Endodermal cell (in vitro differentiated cells): ENCODE measurements at regions not wholly inside any gene's neighbourhood (a gene's known extent, or its start where the extent isn't known, plus 50 kb on each side); places are given as distances from the start of the nearest gene placed in this dataset.

Experiments used
- DNase-seq: peaks from one replicate; pipeline ENCODE4 v3.0.0-alpha.2; 2017
- H3K27ac ChIP-seq: 2 replicates; pipeline ENCODE4 v1.5.1; 2013; ENCODE audit warnings: mild to moderate bottlenecking, low read depth, low read length, moderate library complexity
- H3K27me3 ChIP-seq: 2 replicates; pipeline ENCODE4 v1.6.1; 2013; ENCODE audit warnings: mild to moderate bottlenecking, low read length, moderate library complexity; ENCODE audit not compliant: insufficient read depth, control insufficient read depth, poor library complexity, severe bottlenecking
- H3K36me3 ChIP-seq: 2 replicates; pipeline ENCODE4 v1.7.0; 2013; ENCODE audit warnings: mild to moderate bottlenecking, low read length, moderate library complexity; ENCODE audit not compliant: control insufficient read depth, insufficient read depth
- H3K4me1 ChIP-seq: one replicate; pipeline ENCODE4 v1.7.0; 2013; ENCODE audit warnings: low read length; ENCODE audit not compliant: control insufficient read depth, insufficient read depth
- H3K4me3 ChIP-seq: 2 replicates; pipeline ENCODE4 v1.5.1; 2013; ENCODE audit warnings: mild to moderate bottlenecking, low read length, moderate library complexity
- H3K9ac ChIP-seq: 2 replicates; pipeline ENCODE4 v1.6.1; 2013; ENCODE audit warnings: mild to moderate bottlenecking, low read length, moderate library complexity; ENCODE audit not compliant: poor library complexity, severe bottlenecking; ENCODE audit errors: extremely low read depth
- H3K9me3 ChIP-seq: 2 replicates; pipeline ENCODE4 v1.6.1; 2013; ENCODE audit warnings: mild to moderate bottlenecking, low read length, moderate library complexity; ENCODE audit not compliant: control insufficient read depth
- H3K27ac Mint-ChIP-seq: 2 replicates; pipeline ENCODE4 v1.8.0; 2020; ENCODE audit warnings: mixed read lengths
- H3K27me3 Mint-ChIP-seq: 2 replicates; pipeline ENCODE4 v1.8.0; 2021; ENCODE audit warnings: mild to moderate bottlenecking, mixed read lengths; ENCODE audit not compliant: insufficient read depth
- H3K36me3 Mint-ChIP-seq: 2 replicates; pipeline ENCODE4 v1.8.0; 2020; ENCODE audit warnings: low read depth, mixed read lengths
- H3K4me1 Mint-ChIP-seq: 2 replicates; pipeline ENCODE4 v1.8.0; 2020; ENCODE audit warnings: mixed read lengths
- H3K4me3 Mint-ChIP-seq: 2 replicates; pipeline ENCODE4 v1.8.0; 2020; ENCODE audit warnings: mild to moderate bottlenecking, moderate library complexity, mixed read lengths
- H3K9me3 Mint-ChIP-seq: 2 replicates; pipeline ENCODE4 v1.8.0; 2020; ENCODE audit warnings: mild to moderate bottlenecking, mixed read lengths
- WGBS, 2 experiments: methylation state at CpG; one replicate each; pipeline versions ENCODE4 v1.1.5 to v1.1.7; 2013; ENCODE audit warnings: missing lambda C conversion rate in 2 of 2, mixed read lengths in 1 of 2; ENCODE audit not compliant: insufficient coverage in 1 of 2, insufficient read length in 1 of 2; 5-methylcytosine and 5-hydroxymethylcytosine counted together
- TF ChIP-seq, protein P1 (sequence below): fragments of 200-600 bp; sonication (generic); conservative IDR thresholded peaks from 2 replicates; pipeline ENCODE4 v1.5.0; 2021; ENCODE audit warnings: antibody characterized with exemption, mild to moderate bottlenecking

DNA sequence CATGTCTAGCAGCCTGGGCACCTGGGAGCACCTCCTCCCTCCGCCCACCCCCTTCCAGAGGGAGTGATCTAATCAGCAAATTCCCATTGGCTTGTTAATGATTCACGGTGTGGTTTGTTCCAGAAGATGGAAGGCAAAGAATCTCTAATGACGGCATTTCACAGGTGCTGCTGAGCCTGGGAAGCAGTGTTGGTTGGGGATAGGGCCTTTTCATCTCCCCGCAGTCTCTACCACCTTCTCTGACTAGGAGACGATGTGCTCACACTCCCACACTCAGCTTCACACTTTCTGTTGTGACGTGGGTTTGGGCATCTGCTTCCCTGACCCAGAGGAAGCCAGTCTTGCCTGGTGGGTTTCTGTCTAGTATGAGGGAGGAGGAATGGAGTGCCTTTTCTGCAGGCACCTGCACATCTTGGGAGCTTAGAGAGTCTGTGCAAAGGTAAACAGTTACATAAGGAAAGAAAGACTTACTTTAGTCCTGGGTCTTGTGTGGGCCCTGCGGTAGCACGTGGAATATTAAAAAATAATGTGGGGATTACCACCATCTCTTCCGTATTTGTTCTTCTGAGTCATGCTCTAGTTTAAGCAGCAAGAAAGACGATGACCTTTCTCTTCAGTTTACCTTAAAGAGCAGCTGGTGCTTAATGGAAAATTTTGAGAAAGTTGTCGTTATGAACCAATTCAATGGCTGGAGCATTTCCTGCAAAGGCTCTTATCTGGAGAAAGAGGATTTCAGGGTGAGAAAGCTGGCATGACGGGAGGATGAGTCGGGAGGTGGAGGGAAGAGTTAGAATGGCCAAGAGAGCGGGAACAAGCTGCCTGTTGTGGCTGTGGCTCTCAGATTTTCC lies 70.6 kb upstream of the ARHGAP5 start:
- Histone ChIP-seq H3K4me3 (no peak overlapping the region), H3K9ac (no peak overlapping the region), H3K27ac (no peak overlapping the region), H3K27me3 (no peaks in the 10 kb centered on the region), H3K9me3 (no peaks in the 10 kb centered on the region), H3K4me1 (peaks cover 12% of the 10 kb centered on the region), H3K36me3 (no peaks in the 10 kb centered on the region)
- Mint-ChIP-seq H3K36me3 (no peaks in the 10 kb centered on the region), H3K27me3 (peaks cover 28% of the 10 kb centered on the region), H3K27ac (no peak overlapping the region), H3K4me1 (peaks cover 25% of the 10 kb centered on the region), H3K4me3 (no peak overlapping the region), H3K9me3 (no peaks in the 10 kb centered on the region)
- peak; percentile 63 for DNase-seq
- TF ChIP-seq, protein P1, sequence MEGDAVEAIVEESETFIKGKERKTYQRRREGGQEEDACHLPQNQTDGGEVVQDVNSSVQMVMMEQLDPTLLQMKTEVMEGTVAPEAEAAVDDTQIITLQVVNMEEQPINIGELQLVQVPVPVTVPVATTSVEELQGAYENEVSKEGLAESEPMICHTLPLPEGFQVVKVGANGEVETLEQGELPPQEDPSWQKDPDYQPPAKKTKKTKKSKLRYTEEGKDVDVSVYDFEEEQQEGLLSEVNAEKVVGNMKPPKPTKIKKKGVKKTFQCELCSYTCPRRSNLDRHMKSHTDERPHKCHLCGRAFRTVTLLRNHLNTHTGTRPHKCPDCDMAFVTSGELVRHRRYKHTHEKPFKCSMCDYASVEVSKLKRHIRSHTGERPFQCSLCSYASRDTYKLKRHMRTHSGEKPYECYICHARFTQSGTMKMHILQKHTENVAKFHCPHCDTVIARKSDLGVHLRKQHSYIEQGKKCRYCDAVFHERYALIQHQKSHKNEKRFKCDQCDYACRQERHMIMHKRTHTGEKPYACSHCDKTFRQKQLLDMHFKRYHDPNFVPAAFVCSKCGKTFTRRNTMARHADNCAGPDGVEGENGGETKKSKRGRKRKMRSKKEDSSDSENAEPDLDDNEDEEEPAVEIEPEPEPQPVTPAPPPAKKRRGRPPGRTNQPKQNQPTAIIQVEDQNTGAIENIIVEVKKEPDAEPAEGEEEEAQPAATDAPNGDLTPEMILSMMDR, result no peak
- 75 to 89% methylated on average over 8 to 14 of the region's 14 CpGs for WGBS, 2 experiments

DNA sequence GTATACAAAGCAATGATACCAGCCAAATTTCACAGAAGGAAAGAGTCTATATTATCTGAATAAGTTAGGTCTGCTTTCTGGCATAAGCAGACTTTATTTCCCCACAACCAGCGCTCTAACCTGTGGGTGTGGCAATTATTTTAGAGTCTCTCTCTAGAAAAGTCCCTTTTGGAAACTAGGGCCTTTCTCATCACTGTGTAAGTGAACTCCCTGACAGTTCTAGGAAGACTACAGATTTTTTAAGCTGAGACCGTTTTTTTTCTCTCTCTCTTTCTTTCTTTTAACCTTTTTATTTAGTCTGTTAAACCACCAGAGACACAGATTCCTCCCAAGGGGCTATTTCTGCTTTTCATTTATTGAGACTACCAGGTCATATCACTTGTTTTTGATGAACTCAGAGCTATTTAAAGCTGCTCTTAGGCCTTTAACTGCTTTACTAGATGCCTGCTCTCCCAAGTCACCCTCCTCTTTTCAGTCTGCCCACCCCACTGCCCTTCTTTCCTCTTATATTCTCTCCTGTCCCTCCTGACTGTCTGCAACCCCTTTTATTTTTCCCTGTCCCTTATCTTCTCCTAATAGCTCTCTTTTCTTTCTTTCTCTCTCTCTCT lies 69.2 kb upstream of the ARHGAP5 start:
- WGBS, 2 experiments, result 91 to 100% methylated on average over 1 to 2 of the region's 2 CpGs
- H3K4me3 ChIP-seq, result no peak overlapping the region
- Mint-ChIP-seq H3K36me3 (no peaks in the 10 kb centered on the region), H3K4me1 (peaks cover 25% of the 10 kb centered on the region), H3K9me3 (no peaks in the 10 kb centered on the region), H3K27me3 (peaks cover 22% of the 10 kb centered on the region), H3K4me3 (no peak overlapping the region), H3K27ac (no peak overlapping the region)
- TF ChIP-seq, protein P1, result no peak
- DNase-seq, result no peak
- no peak overlapping the region for H3K9ac ChIP-seq
- H3K4me1 ChIP-seq, result peaks cover 12% of the 10 kb centered on the region
- no peaks in the 10 kb centered on the region for H3K27me3 ChIP-seq
- H3K9me3 ChIP-seq, result no peaks in the 10 kb centered on the region
- no peak overlapping the region for H3K27ac ChIP-seq
- H3K36me3 ChIP-seq, result no peaks in the 10 kb centered on the region

DNA sequence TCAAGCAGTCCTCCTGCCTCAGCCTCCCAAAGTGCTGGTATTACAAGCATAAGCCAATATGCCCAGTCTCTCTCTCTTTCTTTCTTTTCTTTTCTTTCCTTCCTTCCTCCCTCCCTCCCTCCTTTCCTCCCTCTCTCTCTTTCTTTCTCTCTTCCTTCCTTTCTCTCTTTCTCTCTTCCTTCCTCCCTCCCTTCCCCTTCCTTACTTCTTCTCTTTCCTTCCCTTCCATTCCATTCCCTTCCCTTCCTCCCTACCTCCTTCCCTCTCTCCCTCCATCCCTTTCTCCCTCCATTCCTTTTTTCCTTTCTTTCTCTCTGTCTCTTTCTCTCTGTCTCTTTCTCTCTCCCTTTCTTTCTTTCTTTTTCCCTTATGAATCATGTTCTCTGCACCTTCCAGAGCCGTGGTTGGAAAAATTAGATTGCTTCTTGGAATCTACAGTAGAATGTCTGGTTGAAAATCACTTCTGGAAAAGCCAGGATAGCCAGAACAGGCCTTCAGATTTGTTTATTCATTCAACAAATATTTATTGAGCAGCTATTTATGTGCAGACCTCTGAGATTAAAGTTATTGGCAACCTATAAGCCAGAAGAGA lies 68.4 kb upstream of the ARHGAP5 start:
- Histone ChIP-seq H3K9me3 (no peaks in the 10 kb centered on the region), H3K27me3 (no peaks in the 10 kb centered on the region), H3K4me3 (no peak overlapping the region), H3K36me3 (no peaks in the 10 kb centered on the region), H3K4me1 (peaks cover 12% of the 10 kb centered on the region), H3K9ac (no peak overlapping the region), H3K27ac (no peak overlapping the region)
- H3K27me3 Mint-ChIP-seq, result peaks cover 24% of the 10 kb centered on the region
- TF ChIP-seq, protein P1, result no peak
- peaks cover 25% of the 10 kb centered on the region for H3K4me1 Mint-ChIP-seq
- DNase-seq, result no peak
- no peak overlapping the region for H3K4me3 Mint-ChIP-seq
- no peak overlapping the region for H3K27ac Mint-ChIP-seq
- WGBS, 2 experiments, result 92% methylated on average over 1 of the region's 1 CpG; no CpG with 5 or more reads in 1 of the 2 experiments
- H3K9me3 Mint-ChIP-seq, result no peaks in the 10 kb centered on the region
- H3K36me3 Mint-ChIP-seq, result no peaks in the 10 kb centered on the region
